ENCODE measurements at regions not wholly inside any gene's neighbourhood (a gene's known extent, or its start where the extent isn't known, plus 50 kb on each side); places are given as distances from the start of the nearest gene placed in this dataset.

- DNase-seq: no peak
Observed at GRCh38 chr16:11447272-11447671, 102.0 kb downstream of the RMI2 start.

DNA sequence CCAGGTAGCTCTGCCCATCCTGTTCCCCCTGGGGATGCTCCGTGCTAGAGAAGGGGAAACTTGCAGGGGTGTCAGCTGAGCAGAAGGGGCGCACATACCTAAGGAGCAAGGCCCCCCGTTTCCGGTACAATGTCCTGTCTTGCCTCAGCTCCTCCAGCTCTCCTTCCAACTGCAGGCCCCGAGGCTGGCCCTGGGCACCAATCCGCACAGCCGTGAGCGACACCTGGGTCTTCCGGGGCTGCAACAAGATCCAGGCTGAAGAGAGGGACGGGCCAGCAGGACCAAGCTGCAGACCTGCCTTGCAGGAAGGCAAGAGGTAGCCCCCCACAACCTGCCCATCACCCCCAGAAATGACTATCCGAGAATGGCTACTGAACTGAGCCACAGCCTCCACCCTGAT lies 102.6 kb downstream of the RMI2 start:
- DNase-seq: no peak

- DNase-seq: no peak
Observed at GRCh38 chr16:11448796-11449416, 103.6 kb downstream of the RMI2 start.

GRCh38 chr16:11449716-11450115 lies 104.5 kb downstream of the RMI2 start:
- DNase-seq: no peak

- no peak for DNase-seq
Observed at GRCh38 chr16:11450136-11450535, 104.9 kb downstream of the RMI2 start.

- no peak for DNase-seq
Observed at GRCh38 chr16:11452298-11452697, 107.0 kb downstream of the RMI2 start.

DNA sequence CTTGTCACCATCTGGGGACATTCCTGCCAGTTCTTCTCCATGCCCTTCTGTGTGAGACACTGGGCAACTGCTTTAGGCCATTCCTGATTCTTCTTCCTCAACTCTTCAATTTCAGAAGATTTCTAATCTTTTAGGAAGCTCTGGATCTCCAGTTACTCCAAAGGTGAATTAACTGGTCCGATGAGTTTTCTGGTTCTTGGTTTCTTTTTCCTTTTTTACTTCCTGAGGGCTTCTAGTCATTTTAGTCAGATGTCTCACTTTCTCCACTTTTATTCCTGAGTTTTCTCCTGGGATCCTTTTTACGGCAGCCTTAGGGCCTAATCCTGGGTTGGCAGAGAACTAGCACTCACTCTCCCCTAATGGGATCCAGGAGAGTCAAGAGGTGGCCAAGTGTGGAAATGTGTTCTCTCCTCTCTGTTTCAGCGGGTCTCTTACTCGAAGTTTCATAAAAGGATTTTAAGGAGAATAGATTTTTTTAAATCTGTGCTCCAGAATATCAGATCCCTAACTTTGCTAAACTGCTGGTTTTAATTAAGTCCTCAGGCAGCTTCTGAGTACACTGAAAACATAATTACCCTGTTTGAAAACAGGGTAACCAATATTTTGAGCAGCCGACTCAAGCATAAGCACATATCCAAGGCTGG lies 107.6 kb downstream of the RMI2 start:
- no peak for DNase-seq

GRCh38 chr16:11456741-11457140 lies 111.5 kb downstream of the RMI2 start:
- no peak for DNase-seq

DNA sequence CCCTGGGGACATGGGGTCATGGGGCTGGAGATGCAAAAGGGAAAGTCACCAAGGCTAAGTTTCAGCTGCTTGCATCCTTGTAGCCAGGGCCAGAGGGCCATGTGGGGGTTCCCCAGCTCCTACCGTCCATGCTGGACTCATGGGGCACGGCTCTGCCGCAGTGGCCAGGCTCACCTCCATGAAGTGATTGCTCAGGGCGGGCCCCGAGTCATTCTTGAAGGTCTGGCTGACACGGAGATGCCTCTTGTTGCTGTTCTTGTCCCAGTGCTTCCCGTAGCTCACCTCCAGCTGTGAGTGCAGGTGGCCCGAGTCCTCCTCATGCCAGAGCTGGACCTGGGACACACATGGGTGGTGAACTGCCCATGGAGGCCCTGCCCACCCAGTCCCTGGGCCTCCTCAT lies 114.5 kb downstream of the RMI2 start:
- no peak for DNase-seq

GRCh38 chr16:11460820-11461594 lies 115.7 kb downstream of the RMI2 start:
- DNase-seq: no peak

GRCh38 chr16:11461595-11461990 lies 116.3 kb downstream of the RMI2 start:
- DNase-seq: no peak

- DNase-seq: no peak
Observed at GRCh38 chr16:11462036-11462435, 116.8 kb downstream of the RMI2 start.

- DNase-seq: no peak
Observed at GRCh38 chr16:11462861-11463260, 117.6 kb downstream of the RMI2 start.

DNA sequence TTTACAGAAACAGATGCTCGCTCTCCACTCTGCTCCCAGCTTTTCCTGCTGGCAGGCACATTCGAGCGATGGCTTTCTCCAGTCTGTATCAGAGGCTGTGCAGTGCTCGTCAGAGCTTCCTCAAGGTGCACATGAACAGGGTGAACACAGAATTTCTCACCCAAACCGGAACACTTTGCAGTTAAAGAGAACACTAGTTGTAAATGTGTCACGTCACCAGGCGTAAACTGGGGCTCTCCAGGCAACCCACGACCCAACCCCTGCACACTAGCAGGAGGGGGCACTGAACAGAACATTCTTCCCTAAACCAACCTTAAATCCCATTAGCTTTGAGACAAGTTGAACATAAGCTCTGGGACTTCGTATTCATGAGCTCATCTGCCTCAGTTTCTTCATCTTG lies 119.0 kb downstream of the RMI2 start:
- no peak for DNase-seq

DNA sequence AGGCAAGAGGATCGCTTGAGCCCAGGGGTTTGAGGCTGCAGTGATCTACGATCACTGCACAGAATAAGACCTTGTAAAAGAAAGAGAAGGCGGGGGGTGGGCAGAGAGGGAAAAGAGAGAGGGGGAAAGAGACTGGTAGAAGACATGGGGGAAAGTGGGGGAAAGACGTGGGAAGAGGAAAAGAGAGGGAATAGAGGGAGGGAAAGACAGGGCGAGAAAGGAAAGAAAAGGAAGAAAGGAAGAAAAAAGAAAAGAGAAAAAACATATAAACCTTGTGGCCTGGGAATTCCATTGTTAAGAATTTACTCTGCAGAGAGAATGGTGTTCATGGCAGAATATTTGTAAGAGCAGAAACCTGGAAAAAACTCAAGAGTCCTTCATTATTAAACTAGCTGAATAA lies 120.4 kb downstream of the RMI2 start:
- DNase-seq: no peak

DNA sequence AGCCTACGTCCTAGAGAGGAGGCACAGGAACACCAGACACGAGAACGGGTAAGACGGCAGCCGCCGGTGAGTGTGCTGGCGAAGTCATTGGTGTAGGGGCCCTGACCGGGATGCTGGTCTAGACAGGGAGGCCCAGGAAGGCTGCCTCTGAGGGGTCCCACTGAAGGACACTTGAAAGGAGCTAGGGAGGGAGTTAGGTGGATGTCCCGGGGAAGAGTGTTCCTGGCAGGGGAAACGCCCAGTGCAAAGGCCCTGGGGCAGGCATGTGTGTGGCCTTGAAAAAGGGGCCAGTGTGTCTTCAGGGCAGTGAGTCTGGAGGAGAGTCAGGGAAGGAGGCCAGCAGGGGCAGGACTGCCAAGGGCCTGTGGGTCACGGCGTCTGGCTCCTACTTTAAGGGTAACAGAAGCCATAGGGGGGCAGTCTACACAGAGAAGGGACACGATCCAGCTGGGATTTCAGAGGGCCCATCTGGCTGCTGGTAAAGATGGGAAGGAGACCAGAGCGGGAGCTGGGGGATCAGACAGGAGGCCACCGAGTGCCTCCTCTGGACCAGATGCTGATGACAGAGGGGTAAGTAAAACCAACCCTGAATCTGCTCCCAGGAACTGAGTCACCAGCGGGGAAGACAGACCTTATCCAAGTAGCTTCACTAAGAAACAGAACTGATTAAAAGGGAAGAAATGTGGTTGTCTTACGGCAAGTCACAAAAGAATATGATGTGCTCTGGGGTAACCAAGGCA lies 115.9 kb downstream of the LITAF start:
- DNase-seq: no peak

DNA sequence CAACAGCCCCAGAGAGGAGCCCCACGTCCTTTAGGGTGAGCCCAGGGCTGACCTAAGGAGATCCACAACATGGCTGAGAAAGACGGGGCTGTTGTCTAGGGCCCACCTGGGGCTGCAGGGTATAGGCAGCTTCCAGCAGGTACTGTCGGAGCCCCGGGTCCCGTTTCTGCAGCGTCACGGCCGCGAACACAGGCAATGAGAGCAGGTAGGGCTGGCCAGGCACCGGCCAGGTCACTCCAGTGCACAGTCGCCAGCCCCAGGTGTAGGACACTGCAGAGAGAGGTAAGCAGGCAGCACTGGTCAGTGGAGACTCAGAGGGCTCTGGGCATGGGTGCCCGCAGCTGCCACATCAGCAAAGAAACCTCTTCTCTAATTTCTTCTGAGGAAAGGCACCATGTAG lies 115.2 kb downstream of the LITAF start:
- DNase-seq: no peak

DNA sequence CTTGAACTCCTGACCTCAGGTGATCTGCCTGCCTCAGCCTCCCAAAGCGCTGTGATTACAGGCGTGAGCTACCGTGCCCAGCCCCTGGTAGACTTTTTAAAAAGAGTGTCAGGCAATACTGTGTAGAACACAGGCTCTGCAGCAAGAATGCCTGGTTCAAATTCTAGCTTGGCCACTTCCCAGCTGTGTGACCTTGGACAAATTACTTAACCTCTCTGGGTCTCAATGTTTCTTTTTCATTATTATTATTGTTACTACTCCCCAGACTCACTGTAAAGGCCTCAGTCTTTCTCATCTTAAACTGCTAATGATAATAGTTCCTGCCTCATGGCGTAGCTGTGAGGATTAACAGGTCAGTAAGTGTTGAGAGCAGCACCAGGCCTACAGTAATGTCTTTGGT lies 114.3 kb downstream of the LITAF start:
- DNase-seq: no peak

DNA sequence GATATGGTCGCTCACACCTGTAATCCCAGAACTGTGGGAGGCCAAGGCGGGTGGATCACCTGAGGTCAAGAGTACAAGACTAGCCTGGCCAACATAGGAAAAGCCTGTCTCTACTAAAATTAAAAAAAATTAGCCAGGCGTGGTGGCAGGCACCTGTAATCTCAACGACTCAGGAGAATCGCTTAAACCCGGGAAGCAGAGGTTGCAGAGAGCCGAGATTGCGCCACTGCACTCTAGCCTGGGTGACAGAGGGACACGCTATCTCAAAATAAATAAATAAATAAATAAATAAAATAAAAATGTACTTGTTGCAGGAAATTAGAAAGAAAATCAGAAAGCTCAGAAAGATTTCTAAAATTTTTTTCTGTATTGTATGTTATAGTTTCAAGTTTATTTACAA lies 113.9 kb downstream of the LITAF start:
- no peak for DNase-seq

- no peak for DNase-seq
Observed at GRCh38 chr16:11473728-11474127, 113.0 kb downstream of the LITAF start.

DNA sequence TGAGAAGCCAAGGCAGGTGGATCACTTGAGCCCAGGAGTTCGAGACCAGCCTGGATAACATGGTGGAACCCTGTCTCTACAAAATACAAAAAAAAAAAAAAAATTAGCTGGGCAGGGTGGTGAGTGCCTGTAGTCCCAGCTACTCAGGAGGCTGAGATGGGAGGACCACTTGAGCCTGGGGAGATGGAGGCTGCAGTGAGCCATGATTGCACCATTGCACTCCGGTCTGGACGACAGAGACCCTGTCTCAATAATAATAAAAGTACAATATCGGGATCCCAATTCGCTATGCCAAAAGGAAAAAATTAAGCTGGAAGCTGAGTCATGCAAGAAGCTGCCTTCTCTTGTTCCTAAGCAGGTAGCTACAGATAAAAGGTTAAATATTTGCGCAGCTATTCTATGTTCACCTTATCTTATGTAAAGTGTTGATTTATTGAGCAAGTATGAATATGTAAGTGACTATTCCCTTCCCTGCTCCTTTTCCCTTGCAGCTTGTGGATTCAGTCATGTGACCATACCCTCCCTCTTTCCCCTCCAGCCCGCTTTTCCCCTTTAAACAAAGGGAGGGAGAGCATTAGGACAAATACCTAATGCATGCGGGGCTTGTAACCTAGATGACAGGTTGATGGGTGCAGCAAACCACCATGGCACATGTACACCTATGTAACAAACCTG lies 112.0 kb downstream of the LITAF start:
- no peak for DNase-seq

- no peak for DNase-seq
Observed at GRCh38 chr16:11475896-11476630, 110.7 kb downstream of the LITAF start.

Measured in activated CD8-positive, alpha-beta memory T cell treated with anti-CD3 and anti-CD28 coated beads, Interleukin-2, amount 50 U/mL, for 4 hours (primary cell).